ENCODE measurements at regions not wholly inside any gene's neighbourhood (a gene's known extent, or its start where the extent isn't known, plus 50 kb on each side); places are given as distances from the start of the nearest gene placed in this dataset.

DNA sequence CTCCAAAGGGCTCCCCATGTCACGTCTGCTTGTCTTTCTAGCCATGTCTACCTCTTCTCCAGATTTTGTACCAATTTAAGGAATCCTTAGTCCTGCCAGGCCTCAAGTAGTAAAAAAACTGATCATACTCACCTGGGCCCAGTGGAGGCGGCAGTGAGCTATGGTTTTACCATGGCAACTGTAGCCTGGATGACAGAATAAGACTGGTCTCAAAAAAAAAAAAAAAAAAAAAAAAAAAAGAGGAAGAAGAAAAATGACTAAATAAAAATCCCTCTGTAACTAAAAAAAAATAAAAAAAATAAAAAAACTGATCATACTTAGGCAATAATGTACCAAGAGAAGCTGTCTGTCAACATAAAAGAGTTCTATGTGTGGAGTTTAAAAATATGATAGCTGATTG is 221.6 kb downstream of the NR4A2 start:
- TF ChIP-seq SMC3 (IDR thresholded peaks at IDR 0.05; ENCODE audit: low read depth, low read length) (no peak), FOS (IDR thresholded peaks at IDR 0.05; ENCODE audit: low read depth, low read length) (no peak), NFE2L2 (IDR thresholded peaks at IDR 0.05; ENCODE audit: low read depth, low read length) (no peak), BHLHE40 (IDR thresholded peaks at IDR 0.05; ENCODE audit: low read depth, low read length) (no peak), RFX5 (IDR thresholded peaks at IDR 0.05; ENCODE audit: low read depth, low read length) (no peak), RCOR1 (IDR thresholded peaks at IDR 0.05; ENCODE audit: insufficient replicate concordance, low read length) (no peak), RAD21 (IDR thresholded peaks at IDR 0.05; ENCODE audit: low read length) (no peak), ELK1 (IDR thresholded peaks at IDR 0.05; ENCODE audit: borderline replicate concordance, low read depth, low read length) (no peak), MXI1 (IDR thresholded peaks at IDR 0.05; ENCODE audit: borderline replicate concordance, low read depth, low read length) (no peak), CEBPB (IDR thresholded peaks at IDR 0.05; ENCODE audit: low read depth, low read length) (no peak), CHD1 (IDR thresholded peaks at IDR 0.05; ENCODE audit: low read depth, low read length) (no peak), POLR2A (IDR thresholded peaks at IDR 0.05; ENCODE audit: low read depth, low read length) (no peak), MAZ (IDR thresholded peaks at IDR 0.05; ENCODE audit: borderline replicate concordance, low read depth, low read length) (no peak), MAFK (IDR thresholded peaks at IDR 0.05; ENCODE audit: low read depth, low read length) (no peak)
- TF ChIP-seq, protein P1, sequence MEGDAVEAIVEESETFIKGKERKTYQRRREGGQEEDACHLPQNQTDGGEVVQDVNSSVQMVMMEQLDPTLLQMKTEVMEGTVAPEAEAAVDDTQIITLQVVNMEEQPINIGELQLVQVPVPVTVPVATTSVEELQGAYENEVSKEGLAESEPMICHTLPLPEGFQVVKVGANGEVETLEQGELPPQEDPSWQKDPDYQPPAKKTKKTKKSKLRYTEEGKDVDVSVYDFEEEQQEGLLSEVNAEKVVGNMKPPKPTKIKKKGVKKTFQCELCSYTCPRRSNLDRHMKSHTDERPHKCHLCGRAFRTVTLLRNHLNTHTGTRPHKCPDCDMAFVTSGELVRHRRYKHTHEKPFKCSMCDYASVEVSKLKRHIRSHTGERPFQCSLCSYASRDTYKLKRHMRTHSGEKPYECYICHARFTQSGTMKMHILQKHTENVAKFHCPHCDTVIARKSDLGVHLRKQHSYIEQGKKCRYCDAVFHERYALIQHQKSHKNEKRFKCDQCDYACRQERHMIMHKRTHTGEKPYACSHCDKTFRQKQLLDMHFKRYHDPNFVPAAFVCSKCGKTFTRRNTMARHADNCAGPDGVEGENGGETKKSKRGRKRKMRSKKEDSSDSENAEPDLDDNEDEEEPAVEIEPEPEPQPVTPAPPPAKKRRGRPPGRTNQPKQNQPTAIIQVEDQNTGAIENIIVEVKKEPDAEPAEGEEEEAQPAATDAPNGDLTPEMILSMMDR (conservative IDR thresholded peaks at IDR 0.05; ENCODE audit: low read depth, low read length), result no peak
- TF ChIP-seq, protein P2, sequence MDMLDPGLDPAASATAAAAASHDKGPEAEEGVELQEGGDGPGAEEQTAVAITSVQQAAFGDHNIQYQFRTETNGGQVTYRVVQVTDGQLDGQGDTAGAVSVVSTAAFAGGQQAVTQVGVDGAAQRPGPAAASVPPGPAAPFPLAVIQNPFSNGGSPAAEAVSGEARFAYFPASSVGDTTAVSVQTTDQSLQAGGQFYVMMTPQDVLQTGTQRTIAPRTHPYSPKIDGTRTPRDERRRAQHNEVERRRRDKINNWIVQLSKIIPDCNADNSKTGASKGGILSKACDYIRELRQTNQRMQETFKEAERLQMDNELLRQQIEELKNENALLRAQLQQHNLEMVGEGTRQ (IDR thresholded peaks at IDR 0.05; ENCODE audit: low read depth, low read length), result no peak
- no peaks in the 10 kb centered on the region for H4K20me1 ChIP-seq (ENCODE audit: insufficient read depth, low read length)
- no peak overlapping the region for H4K91ac ChIP-seq (ENCODE audit: insufficient read depth, low read depth, low read length)
- H3K18ac ChIP-seq (ENCODE audit: low read depth, low read length), result no peak overlapping the region
- no peak overlapping the region for H3K27ac ChIP-seq (ENCODE audit: insufficient read depth, low read length)
- dilution Hi-C loops (cut with HindIII; ENCODE audit: low sequenced_read_pairs, unreplicated experiment), result no loop called here
- no peak overlapping the region for H2BK120ac ChIP-seq (ENCODE audit: low read depth, low read length)
- H3K79me1 ChIP-seq (ENCODE audit: low read depth in 1 of 2, low read length in 2 of 2), result no peaks in the 10 kb centered on the region
- in situ Hi-C loops (cut with MboI; ENCODE audit: low sequenced_read_pairs), result no loop called here
- DNase-seq (no peak), ATAC-seq (ENCODE audit: low read depth) (no peak)
- no peaks in the 10 kb centered on the region for H3K9me3 ChIP-seq (ENCODE audit: control insufficient read depth, insufficient read depth, low read length)
- no peak overlapping the region for H2BK15ac ChIP-seq (ENCODE audit: low read depth, low read length)
- no peaks in the 10 kb centered on the region for H3K36me3 ChIP-seq (ENCODE audit: control insufficient read depth, insufficient read depth, low read length)
- H3K4ac ChIP-seq (ENCODE audit: low read depth, low read length), result no peak overlapping the region
- ChIA-PET CTCF (no interaction called here), POLR2A (ENCODE audit: unreplicated experiment) (interaction anchor here (0.7 kb wide), 1 partner anchor 151 kb away, joined by 17 read pairs; no protein-coding TSS in a partner anchor)
- H3K4me2 ChIP-seq (ENCODE audit: low read depth, low read length), result no peak overlapping the region
- no peaks in the 10 kb centered on the region for H3K9me1 ChIP-seq (ENCODE audit: insufficient read depth, low read length)
- no CpG with 5 or more reads among the region's 2 CpGs for WGBS, 2 experiments (ENCODE audit: extremely low coverage in 2 of 2, insufficient read length in 1 of 2)
- H2BK5ac ChIP-seq (ENCODE audit: low read depth, low read length, poor library complexity, severe bottlenecking), result no peak overlapping the region
- H4K8ac ChIP-seq (ENCODE audit: low read depth in 2 of 2, low read length in 2 of 2), result no peak overlapping the region
- no peak overlapping the region for H3K56ac ChIP-seq (ENCODE audit: extremely low read depth, insufficient read depth, low read length)
- H2AFZ ChIP-seq (replicated peaks; ENCODE audit: low read length, poor library complexity), result no peak overlapping the region
- H3K14ac ChIP-seq (replicated peaks; ENCODE audit: low read depth, low read length), result no peak overlapping the region
- H2BK20ac ChIP-seq (ENCODE audit: low read depth, low read length), result no peak overlapping the region
- no peaks in the 10 kb centered on the region for H3K27me3 ChIP-seq (ENCODE audit: control insufficient read depth, insufficient read depth, low read length)
- no peaks in the 10 kb centered on the region for H3K4me1 ChIP-seq (ENCODE audit: control insufficient read depth, insufficient read depth, low read length)
- H3K4me3 ChIP-seq (ENCODE audit: insufficient read depth, low read depth, low read length), result no peak overlapping the region
- no peak overlapping the region for H2AK5ac ChIP-seq (ENCODE audit: low read depth, low read length)
- no peak overlapping the region for H3K23ac ChIP-seq (ENCODE audit: low read depth, low read length)
- intact Hi-C loops (cut with micrococcal nuclease), result no loop called here
- no TSS peak for BruUV-seq (replicated peaks)
- no peak overlapping the region for H3K9ac ChIP-seq (ENCODE audit: low read depth, low read length)
- no peak overlapping the region for H2AK9ac ChIP-seq (replicated peaks; ENCODE audit: low read depth, low read length, poor library complexity)
- H4K5ac ChIP-seq (ENCODE audit: low read depth, low read length), result no peak overlapping the region

Data from IMR-90 (cell line).